GM21360 (cell line): ENCODE measurements at regions not wholly inside any gene's neighbourhood (a gene's known extent, or its start where the extent isn't known, plus 50 kb on each side); places are given as distances from the start of the nearest gene placed in this dataset.

Source experiments
- ATAC-seq: cut with Tn5 transposase; IDR thresholded peaks from one replicate; pipeline ENCODE4 v1.9.1; 2021; ENCODE audit warnings: mild to moderate bottlenecking, moderate library complexity; ENCODE audit not compliant: unreplicated experiment

GRCh38 chr2:129716781-129717559, 262.5 kb upstream of the RAB6C start:
- ATAC-seq: no peak

GRCh38 chr2:129717560-129718130, 261.8 kb upstream of the RAB6C start:
- ATAC-seq: no peak

GRCh38 chr2:129719335-129719734, 260.1 kb upstream of the RAB6C start:
- ATAC-seq: no peak

GRCh38 chr2:129720360-129720759, 259.1 kb upstream of the RAB6C start:
- ATAC-seq: no peak

- ATAC-seq: no peak
These were observed 258.7 kb upstream of the RAB6C start for GRCh38 chr2:129720761-129721160.

GRCh38 chr2:129721236-129721635, 258.2 kb upstream of the RAB6C start:
- no peak for ATAC-seq

- no peak for ATAC-seq
These were observed 257.6 kb upstream of the RAB6C start for GRCh38 chr2:129721846-129722245.

- no peak for ATAC-seq
These were observed 257.0 kb upstream of the RAB6C start for GRCh38 chr2:129722306-129723019.

- ATAC-seq: no peak
These were observed 256.0 kb upstream of the RAB6C start for GRCh38 chr2:129723277-129724020.

- no peak for ATAC-seq
These were observed 255.3 kb upstream of the RAB6C start for GRCh38 chr2:129724021-129724757.

- ATAC-seq: no peak
These were observed 253.2 kb upstream of the RAB6C start for GRCh38 chr2:129726216-129726615.

GRCh38 chr2:129727286-129727685, 252.2 kb upstream of the RAB6C start:
- ATAC-seq: no peak

- ATAC-seq: no peak
These were observed 251.2 kb upstream of the RAB6C start for GRCh38 chr2:129728035-129728972.

- ATAC-seq: no peak
These were observed 250.5 kb upstream of the RAB6C start for GRCh38 chr2:129729011-129729410.

- ATAC-seq: no peak
These were observed 249.8 kb upstream of the RAB6C start for GRCh38 chr2:129729646-129730045.

- no peak for ATAC-seq
These were observed 248.5 kb upstream of the RAB6C start for GRCh38 chr2:129730979-129731378.

GRCh38 chr2:129731907-129732629, 247.4 kb upstream of the RAB6C start:
- ATAC-seq: no peak

GRCh38 chr2:129732630-129733026, 246.8 kb upstream of the RAB6C start:
- ATAC-seq: no peak

- ATAC-seq: no peak
These were observed 246.4 kb upstream of the RAB6C start for GRCh38 chr2:129733041-129733440.
